ENCODE measurements at regions not wholly inside any gene's neighbourhood (a gene's known extent, or its start where the extent isn't known, plus 50 kb on each side); places are given as distances from the start of the nearest gene placed in this dataset.

GRCh38 chr2:129604560-129604959 lies 374.9 kb upstream of the RAB6C start:
- no peak overlapping the region for H3K9ac ChIP-seq (ENCODE audit: low read length)
- H3F3A ChIP-seq (ENCODE audit: insufficient read depth, low read length): no peaks in the 10 kb centered on the region
- H3K79me2 ChIP-seq (ENCODE audit: low read length): no peaks in the 10 kb centered on the region
- TF ChIP-seq EZH2phosphoT487 (IDR thresholded peaks at IDR 0.05; ENCODE audit: low read length): no peak
- TF ChIP-seq EZH2 (optimal IDR thresholded peaks at IDR 0.05; ENCODE audit: low read depth, low read length): no peak
- no peak for TF ChIP-seq CTCF (IDR thresholded peaks at IDR 0.05; ENCODE audit: low read length)
- no peak for DNase-seq
- no peak overlapping the region for H3K4me3 ChIP-seq (ENCODE audit: low read length)
- H3K4me2 ChIP-seq (ENCODE audit: low read depth, low read length): no peak overlapping the region
- no peaks in the 10 kb centered on the region for H3K9me3 ChIP-seq (replicated peaks; ENCODE audit: insufficient read depth, low read length)
- H3K27ac ChIP-seq (ENCODE audit: low read length): no peak overlapping the region
- no peaks in the 10 kb centered on the region for H3K27me3 ChIP-seq (replicated peaks; ENCODE audit: insufficient read depth, low read length)
- H3K9me2 ChIP-seq (replicated peaks; ENCODE audit: insufficient read depth, low read length): no peaks in the 10 kb centered on the region
- no peaks in the 10 kb centered on the region for H3K36me3 ChIP-seq (replicated peaks; ENCODE audit: insufficient read depth, low read length)
- no peaks in the 10 kb centered on the region for H3K4me1 ChIP-seq (ENCODE audit: low read length)
- H4K20me1 ChIP-seq (ENCODE audit: insufficient read depth, low read length): no peaks in the 10 kb centered on the region
- H2AFZ ChIP-seq (ENCODE audit: low read length): no peak overlapping the region

GRCh38 chr2:129605646-129606045 lies 373.8 kb upstream of the RAB6C start:
- H3K27ac ChIP-seq (ENCODE audit: low read length): no peak overlapping the region
- DNase-seq: no peak
- H3F3A ChIP-seq (ENCODE audit: insufficient read depth, low read length): no peaks in the 10 kb centered on the region
- H3K4me1 ChIP-seq (ENCODE audit: low read length): no peaks in the 10 kb centered on the region
- H2AFZ ChIP-seq (ENCODE audit: low read length): no peak overlapping the region
- H3K27me3 ChIP-seq (replicated peaks; ENCODE audit: insufficient read depth, low read length): no peaks in the 10 kb centered on the region
- H3K9ac ChIP-seq (ENCODE audit: low read length): no peak overlapping the region
- H3K9me3 ChIP-seq (replicated peaks; ENCODE audit: insufficient read depth, low read length): no peaks in the 10 kb centered on the region
- no peaks in the 10 kb centered on the region for H4K20me1 ChIP-seq (ENCODE audit: insufficient read depth, low read length)
- H3K36me3 ChIP-seq (replicated peaks; ENCODE audit: insufficient read depth, low read length): no peaks in the 10 kb centered on the region
- no peak overlapping the region for H3K4me2 ChIP-seq (ENCODE audit: low read depth, low read length)
- H3K79me2 ChIP-seq (ENCODE audit: low read length): no peaks in the 10 kb centered on the region
- H3K9me2 ChIP-seq (replicated peaks; ENCODE audit: insufficient read depth, low read length): no peaks in the 10 kb centered on the region
- no peak overlapping the region for H3K4me3 ChIP-seq (ENCODE audit: low read length)
- no peak for TF ChIP-seq EZH2phosphoT487 (IDR thresholded peaks at IDR 0.05; ENCODE audit: low read length)
- no peak for TF ChIP-seq CTCF (IDR thresholded peaks at IDR 0.05; ENCODE audit: low read length)
- TF ChIP-seq EZH2 (optimal IDR thresholded peaks at IDR 0.05; ENCODE audit: low read depth, low read length): no peak

- no peaks in the 10 kb centered on the region for H3K27me3 ChIP-seq (replicated peaks; ENCODE audit: insufficient read depth, low read length)
- H3F3A ChIP-seq (ENCODE audit: insufficient read depth, low read length): no peaks in the 10 kb centered on the region
- no peaks in the 10 kb centered on the region for H3K9me3 ChIP-seq (replicated peaks; ENCODE audit: insufficient read depth, low read length)
- H4K20me1 ChIP-seq (ENCODE audit: insufficient read depth, low read length): no peaks in the 10 kb centered on the region
- DNase-seq: no peak
- H3K9ac ChIP-seq (ENCODE audit: low read length): no peak overlapping the region
- no peaks in the 10 kb centered on the region for H3K4me1 ChIP-seq (ENCODE audit: low read length)
- no peak for TF ChIP-seq EZH2 (optimal IDR thresholded peaks at IDR 0.05; ENCODE audit: low read depth, low read length)
- no peak for TF ChIP-seq EZH2phosphoT487 (IDR thresholded peaks at IDR 0.05; ENCODE audit: low read length)
- TF ChIP-seq CTCF (IDR thresholded peaks at IDR 0.05; ENCODE audit: low read length): no peak
- H3K79me2 ChIP-seq (ENCODE audit: low read length): no peaks in the 10 kb centered on the region
- H2AFZ ChIP-seq (ENCODE audit: low read length): no peak overlapping the region
- H3K36me3 ChIP-seq (replicated peaks; ENCODE audit: insufficient read depth, low read length): no peaks in the 10 kb centered on the region
- no peak overlapping the region for H3K27ac ChIP-seq (ENCODE audit: low read length)
- no peak overlapping the region for H3K4me3 ChIP-seq (ENCODE audit: low read length)
- H3K4me2 ChIP-seq (ENCODE audit: low read depth, low read length): no peak overlapping the region
- H3K9me2 ChIP-seq (replicated peaks; ENCODE audit: insufficient read depth, low read length): no peaks in the 10 kb centered on the region
Measured at GRCh38 chr2:129606496-129607270, 372.8 kb upstream of the RAB6C start.
